VCaP (cell line): ENCODE measurements at regions not wholly inside any gene's neighbourhood (a gene's known extent, or its start where the extent isn't known, plus 50 kb on each side); places are given as distances from the start of the nearest gene placed in this dataset.

ENCODE experiments used
- H3K27ac ChIP-seq: fragments of 450-650 bp; 2 replicates; pipeline ENCODE4 v1.5.1; 2017
- CTCF ChIP-seq: fragments of 450-650 bp; conservative IDR thresholded peaks from 2 replicates; pipeline ENCODE4 v1.5.1; 2017; ENCODE audit warnings: mild to moderate bottlenecking, moderate library complexity

- H3K27ac ChIP-seq = no peak overlapping the region
- TF ChIP-seq CTCF = no peak
These were observed 82.0 kb upstream of the AKAP13 start for GRCh38 chr15:85298366-85298765.

- H3K27ac ChIP-seq = no peak overlapping the region
- no peak for TF ChIP-seq CTCF
These were observed 81.5 kb upstream of the AKAP13 start for GRCh38 chr15:85298941-85299340.

- no peak overlapping the region for H3K27ac ChIP-seq
- TF ChIP-seq CTCF = no peak
These were observed 78.1 kb upstream of the AKAP13 start for GRCh38 chr15:85302271-85302670.

GRCh38 chr15:85305050-85305449 lies 75.4 kb upstream of the AKAP13 start:
- TF ChIP-seq CTCF = no peak
- no peak overlapping the region for H3K27ac ChIP-seq

GRCh38 chr15:85306946-85307686 lies 73.3 kb upstream of the AKAP13 start:
- H3K27ac ChIP-seq = no peak overlapping the region
- no peak for TF ChIP-seq CTCF

GRCh38 chr15:85307687-85308045 lies 72.7 kb upstream of the AKAP13 start:
- TF ChIP-seq CTCF = no peak
- H3K27ac ChIP-seq = no peak overlapping the region

GRCh38 chr15:85311647-85312046 lies 68.8 kb upstream of the AKAP13 start:
- no peak overlapping the region for H3K27ac ChIP-seq
- no peak for TF ChIP-seq CTCF
